ENCODE measurements at regions not wholly inside any gene's neighbourhood (a gene's known extent, or its start where the extent isn't known, plus 50 kb on each side); places are given as distances from the start of the nearest gene placed in this dataset.

- POLR2A ChIA-PET (ENCODE audit: unreplicated experiment): no interaction called here
- Histone ChIP-seq H3K9ac (ENCODE audit: low read length) (no peak overlapping the region), H3K27me3 (ENCODE audit: low read length) (no peaks in the 10 kb centered on the region), H3K79me2 (ENCODE audit: low read length) (no peaks in the 10 kb centered on the region), H3K9me2 (replicated peaks; ENCODE audit: low read length) (no peaks in the 10 kb centered on the region), H3F3A (ENCODE audit: low read length, unreplicated experiment) (no peaks in the 10 kb centered on the region), H3K4me3 (ENCODE audit: low read length) (no peak overlapping the region), H3K9me3 (ENCODE audit: low read length) (no peaks in the 10 kb centered on the region), H3K36me3 (ENCODE audit: low read depth, low read length) (no peaks in the 10 kb centered on the region), H4K20me1 (ENCODE audit: low read length) (no peaks in the 10 kb centered on the region), H3K4me1 (ENCODE audit: insufficient read depth, low read length) (no peaks in the 10 kb centered on the region), H3K4me2 (ENCODE audit: low read length) (no peak overlapping the region), H2AFZ (ENCODE audit: low read length) (no peak overlapping the region), H3K27ac (ENCODE audit: low read length) (no peak overlapping the region)
- CTCF ChIA-PET: interaction anchor here (1.4 kb wide), 1 partner anchor 1388 kb away, joined by 7 read pairs; no protein-coding TSS in a partner anchor
- BruUV-seq (replicated peaks): no TSS peak
- no peak for DNase-seq
- no peak for ATAC-seq
- TF ChIP-seq EZH2 (IDR thresholded peaks at IDR 0.05; ENCODE audit: low read length, unreplicated experiment) (no peak), EZH2phosphoT487 (IDR thresholded peaks at IDR 0.05; ENCODE audit: borderline replicate concordance, low read length) (no peak), CTCF (conservative IDR thresholded peaks at IDR 0.05; ENCODE audit: low read depth, low read length) (no peak)
- intact Hi-C loops (cut with micrococcal nuclease): loop anchor here (5.0 to 10.0 kb wide), 3 partner anchors 657 to 1387 kb away; no protein-coding TSS in a partner anchor
Observed at GRCh38 chr13:81018936-81019335, 678.0 kb upstream of the SPRY2 start.

GRCh38 chr13:81017513-81018152, 676.7 kb upstream of the SPRY2 start:
- Histone ChIP-seq H4K20me1 (ENCODE audit: low read length) (no peaks in the 10 kb centered on the region), H3K27me3 (ENCODE audit: low read length) (no peaks in the 10 kb centered on the region), H3K27ac (ENCODE audit: low read length) (no peak overlapping the region), H3K4me1 (ENCODE audit: insufficient read depth, low read length) (no peaks in the 10 kb centered on the region), H3F3A (ENCODE audit: low read length, unreplicated experiment) (no peaks in the 10 kb centered on the region), H3K9me3 (ENCODE audit: low read length) (no peaks in the 10 kb centered on the region), H3K4me2 (ENCODE audit: low read length) (no peak overlapping the region), H2AFZ (ENCODE audit: low read length) (no peak overlapping the region), H3K36me3 (ENCODE audit: low read depth, low read length) (no peaks in the 10 kb centered on the region), H3K4me3 (ENCODE audit: low read length) (no peak overlapping the region), H3K9ac (ENCODE audit: low read length) (no peak overlapping the region), H3K79me2 (ENCODE audit: low read length) (no peaks in the 10 kb centered on the region), H3K9me2 (replicated peaks; ENCODE audit: low read length) (no peaks in the 10 kb centered on the region)
- ChIA-PET POLR2A (ENCODE audit: unreplicated experiment) (interaction anchor here (0.6 kb wide), 1 partner anchor 395 kb away, joined by 3 read pairs; no protein-coding TSS in a partner anchor), CTCF (interaction anchor here (0.6 to 1.4 kb wide), 10 partner anchors 31 to 1387 kb away, joined by 3 to 7 read pairs (median 4); partner anchors contain the start of gene SPRY2)
- peak; percentile 61 for DNase-seq
- no TSS peak for BruUV-seq (replicated peaks)
- ATAC-seq: peak; percentile 55
- TF ChIP-seq EZH2phosphoT487 (IDR thresholded peaks at IDR 0.05; ENCODE audit: borderline replicate concordance, low read length) (no peak), CTCF (conservative IDR thresholded peaks at IDR 0.05; ENCODE audit: low read depth, low read length) (peak; percentile 67)
- intact Hi-C loops (cut with micrococcal nuclease): loop anchor here (1.0 to 10.0 kb wide), 5 partner anchors 38 to 1385 kb away; no protein-coding TSS in a partner anchor

- ChIA-PET CTCF (no interaction called here), POLR2A (ENCODE audit: unreplicated experiment) (no interaction called here)
- no peak overlapping the region for H2AFZ ChIP-seq (ENCODE audit: low read length)
Observed at GRCh38 chr13:81012031-81012430, 671.1 kb upstream of the SPRY2 start.

More at GRCh38 chr13:81012031-81012430, 671.1 kb upstream of the SPRY2 start:
- Histone ChIP-seq H4K20me1 (ENCODE audit: low read length) (no peaks in the 10 kb centered on the region), H3K36me3 (ENCODE audit: low read depth, low read length) (no peaks in the 10 kb centered on the region), H3K9me3 (ENCODE audit: low read length) (no peaks in the 10 kb centered on the region), H3K79me2 (ENCODE audit: low read length) (no peaks in the 10 kb centered on the region), H3F3A (ENCODE audit: low read length, unreplicated experiment) (no peaks in the 10 kb centered on the region), H3K9me2 (replicated peaks; ENCODE audit: low read length) (no peaks in the 10 kb centered on the region), H3K27ac (ENCODE audit: low read length) (no peak overlapping the region), H3K4me2 (ENCODE audit: low read length) (no peak overlapping the region), H3K27me3 (ENCODE audit: low read length) (no peaks in the 10 kb centered on the region), H3K4me3 (ENCODE audit: low read length) (no peak overlapping the region), H3K4me1 (ENCODE audit: insufficient read depth, low read length) (no peaks in the 10 kb centered on the region), H3K9ac (ENCODE audit: low read length) (no peak overlapping the region)
- TF ChIP-seq CTCF (conservative IDR thresholded peaks at IDR 0.05; ENCODE audit: low read depth, low read length) (no peak), EZH2phosphoT487 (IDR thresholded peaks at IDR 0.05; ENCODE audit: borderline replicate concordance, low read length) (no peak), EZH2 (IDR thresholded peaks at IDR 0.05; ENCODE audit: low read length, unreplicated experiment) (no peak)
- ATAC-seq: no peak
- DNase-seq: no peak
- intact Hi-C loops (cut with micrococcal nuclease): loop anchor here (10.0 kb wide), 1 partner anchor 1237 kb away; no protein-coding TSS in a partner anchor
- BruUV-seq (replicated peaks): no TSS peak
